HEK293 (cell line): ENCODE measurements at regions not wholly inside any gene's neighbourhood (a gene's known extent, or its start where the extent isn't known, plus 50 kb on each side); places are given as distances from the start of the nearest gene placed in this dataset.

Experiments
- CTCF ChIA-PET: fragments of 350-600 bp; formaldehyde crosslinking; extraction: SDS; loops from one replicate; lab custom pipeline; 2021; ENCODE audit warnings: antibody characterized with exemption; lab: Yijun Ruan, JAX
- POLR2A ChIA-PET: fragments of 300-600 bp; formaldehyde crosslinking; extraction: SDS; loops from one replicate; lab custom pipeline; 2020; ENCODE audit warnings: antibody characterized with exemption, inconsistent platforms; lab: Yijun Ruan, JAX
- H3K27ac ChIP-seq: fragments of 200-500 bp; sonication (Bioruptor generic); 2 replicates; pipeline ENCODE4 v1.5.1; 2014; ENCODE audit warnings: low read depth, low read length, control low read depth, inconsistent platforms; ENCODE audit errors: extremely low read depth
- H3K36me3 ChIP-seq, 2 experiments: fragments of 200-500 bp in 1 of 2; sonication (Bioruptor generic) in 1 of 2; 1 replicate in 1 of 2; 2 replicates in 1 of 2; pipeline ENCODE4 v1.5.1; 2014 to 2017; ENCODE audit warnings: inconsistent platforms in 2 of 2, low read length in 2 of 2; ENCODE audit not compliant: control insufficient read depth in 2 of 2, insufficient read depth in 1 of 2
- H3K4me1 ChIP-seq: fragments of 200-500 bp; sonication (Bioruptor generic); 2 replicates; pipeline ENCODE4 v1.5.1; 2014; ENCODE audit warnings: mild to moderate bottlenecking, low read length, inconsistent platforms; ENCODE audit not compliant: control insufficient read depth, insufficient read depth
- H3K4me3 ChIP-seq: 2 replicates; pipeline ENCODE4 v1.5.1; 2011; ENCODE audit warnings: low read depth, mild to moderate bottlenecking, control low read depth, low read length, moderate library complexity
- H3K9me3 ChIP-seq: fragments of 200-500 bp; sonication (Bioruptor generic); 2 replicates; pipeline ENCODE4 v1.5.1; 2014; ENCODE audit warnings: low read depth, low read length, inconsistent platforms; ENCODE audit not compliant: control insufficient read depth, insufficient read depth
- CTCF ChIP-seq: fragments of 450-650 bp; formaldehyde crosslinking; IDR thresholded peaks from 2 replicates; pipeline ENCODE4 v1.5.1; 2016; ENCODE audit warnings: missing biosample characterization, missing genetic modification characterization
- FEZF1 ChIP-seq: fragments of 450-650 bp; formaldehyde crosslinking; IDR thresholded peaks from 2 replicates; pipeline ENCODE4 v1.5.1; 2016; ENCODE audit warnings: missing biosample characterization, missing genetic modification characterization
- HIC1 ChIP-seq: fragments of 450-650 bp; formaldehyde crosslinking; IDR thresholded peaks from 2 replicates; pipeline ENCODE4 v1.5.1; 2016; ENCODE audit warnings: missing biosample characterization, missing genetic modification characterization
- KLF1 ChIP-seq: fragments of 450-650 bp; formaldehyde crosslinking; IDR thresholded peaks from 2 replicates; pipeline ENCODE4 v1.5.1; 2016; ENCODE audit warnings: missing biosample characterization, missing genetic modification characterization
- PRDM4 ChIP-seq: fragments of 450-650 bp; formaldehyde crosslinking; IDR thresholded peaks from 2 replicates; pipeline ENCODE4 v1.5.1; 2017; ENCODE audit warnings: missing biosample characterization, missing genetic modification characterization
- ZBTB20 ChIP-seq: fragments of 450-650 bp; formaldehyde crosslinking; IDR thresholded peaks from 2 replicates; pipeline ENCODE4 v1.5.1; 2016; ENCODE audit warnings: missing biosample characterization, missing genetic modification characterization
- ZFP69B ChIP-seq: fragments of 450-650 bp; formaldehyde crosslinking; IDR thresholded peaks from 2 replicates; pipeline ENCODE4 v1.5.1; 2016; ENCODE audit warnings: missing biosample characterization, missing genetic modification characterization
- ZNF10 ChIP-seq: fragments of 450-650 bp; formaldehyde crosslinking; IDR thresholded peaks from 2 replicates; pipeline ENCODE4 v1.5.1; 2017; ENCODE audit warnings: missing biosample characterization, missing genetic modification characterization
- ZNF214 ChIP-seq: fragments of 450-650 bp; formaldehyde crosslinking; IDR thresholded peaks from 2 replicates; pipeline ENCODE4 v1.5.1; 2017; ENCODE audit warnings: missing biosample characterization, mild to moderate bottlenecking, missing genetic modification characterization, borderline replicate concordance
- ZNF221 ChIP-seq: fragments of 450-650 bp; formaldehyde crosslinking; IDR thresholded peaks from 2 replicates; pipeline ENCODE4 v1.5.1; 2017; ENCODE audit warnings: missing biosample characterization, missing genetic modification characterization, borderline replicate concordance
- ZNF223 ChIP-seq: fragments of 450-650 bp; formaldehyde crosslinking; IDR thresholded peaks from 2 replicates; pipeline ENCODE4 v1.5.1; 2016; ENCODE audit warnings: missing biosample characterization, missing genetic modification characterization
- ZNF274 ChIP-seq, 2 experiments: fragments of 200-500 bp in 1 of 2; fragments of 450-650 bp in 1 of 2; sonication (Bioruptor generic) in 1 of 2; formaldehyde crosslinking in 1 of 2; IDR thresholded peaks; 2 replicates each; pipeline versions ENCODE4 v1.5.1 to v1.6.1; 2014 to 2016; ENCODE audit warnings: borderline replicate concordance in 1 of 2, inconsistent platforms in 1 of 2, low read length in 1 of 2, missing biosample characterization in 1 of 2, missing genetic modification characterization in 1 of 2
- ZNF391 ChIP-seq: fragments of 450-650 bp; formaldehyde crosslinking; IDR thresholded peaks from 2 replicates; pipeline ENCODE4 v1.5.1; 2016; ENCODE audit warnings: low read depth, missing biosample characterization, missing genetic modification characterization, borderline replicate concordance
- ZNF510 ChIP-seq: fragments of 450-650 bp; formaldehyde crosslinking; IDR thresholded peaks from 2 replicates; pipeline ENCODE4 v1.5.1; 2018; ENCODE audit warnings: mild to moderate bottlenecking, missing genetic modification characterization, missing biosample characterization; ENCODE audit not compliant: insufficient replicate concordance
- ZNF585B ChIP-seq: fragments of 450-650 bp; formaldehyde crosslinking; IDR thresholded peaks from 2 replicates; pipeline ENCODE4 v1.5.1; 2016; ENCODE audit warnings: missing biosample characterization, missing genetic modification characterization
- ZNF621 ChIP-seq: fragments of 450-650 bp; formaldehyde crosslinking; IDR thresholded peaks from 2 replicates; pipeline ENCODE4 v1.5.1; 2017; ENCODE audit warnings: missing biosample characterization, missing genetic modification characterization
- ZNF623 ChIP-seq: fragments of 450-650 bp; formaldehyde crosslinking; IDR thresholded peaks from 2 replicates; pipeline ENCODE4 v1.5.1; 2016; ENCODE audit warnings: missing biosample characterization, missing genetic modification characterization
- ZNF768 ChIP-seq: fragments of 450-650 bp; formaldehyde crosslinking; IDR thresholded peaks from 2 replicates; pipeline ENCODE4 v1.5.1; 2018; ENCODE audit warnings: missing biosample characterization, mild to moderate bottlenecking, missing genetic modification characterization
- ZNF785 ChIP-seq: fragments of 450-650 bp; formaldehyde crosslinking; IDR thresholded peaks from 2 replicates; pipeline ENCODE4 v1.5.1; 2016; ENCODE audit warnings: missing biosample characterization, missing genetic modification characterization
- ZNF830 ChIP-seq: fragments of 450-650 bp; IDR thresholded peaks from 2 replicates; pipeline ENCODE4 v1.5.0; 2018; ENCODE audit warnings: missing biosample characterization, missing genetic modification characterization, low read depth, mild to moderate bottlenecking, moderate library complexity
- ZSCAN30 ChIP-seq: fragments of 450-650 bp; IDR thresholded peaks from 2 replicates; pipeline ENCODE4 v1.5.1; 2018; ENCODE audit warnings: missing biosample characterization, mild to moderate bottlenecking, missing genetic modification characterization, moderate library complexity
- ZXDB ChIP-seq: fragments of 450-650 bp; formaldehyde crosslinking; IDR thresholded peaks from 2 replicates; pipeline ENCODE4 v1.5.1; 2016; ENCODE audit warnings: missing biosample characterization, missing genetic modification characterization

GRCh38 chr3:30169487-30169886 lies 436.9 kb upstream of the TGFBR2 start:
- H3K27ac ChIP-seq = no peak overlapping the region
- H3K9me3 ChIP-seq = no peaks in the 10 kb centered on the region
- no peak overlapping the region for H3K4me3 ChIP-seq
- TF ChIP-seq ZNF585B (tag by site-specific recombination) = no peak
- no peak for TF ChIP-seq HIC1 (tag by site-specific recombination)
- TF ChIP-seq ZXDB = no peak
- no peak for TF ChIP-seq KLF1 (tag by site-specific recombination)
- no peak for TF ChIP-seq CTCF (tag by site-specific recombination)
- no peaks in the 10 kb centered on the region for H3K36me3 ChIP-seq
- no peaks in the 10 kb centered on the region; the same call in 1 of the 2 replicates for H3K4me1 ChIP-seq
- POLR2A ChIA-PET = no interaction called here
- CTCF ChIA-PET = no interaction called here

GRCh38 chr3:30170681-30171438 lies 435.5 kb upstream of the TGFBR2 start:
- Histone ChIP-seq H3K4me1 (no peaks in the 10 kb centered on the region; the same call in 1 of the 2 replicates), H3K9me3 (no peaks in the 10 kb centered on the region), H3K36me3 (no peaks in the 10 kb centered on the region), H3K4me3 (no peak overlapping the region), H3K27ac (no peak overlapping the region)
- CTCF ChIA-PET = no interaction called here
- POLR2A ChIA-PET = no interaction called here
- TF ChIP-seq ZNF830 (no peak), ZNF214 (tag by site-specific recombination) (no peak), ZNF510 (tag by site-specific recombination) (no peak), ZNF623 (tag by site-specific recombination) (no peak), ZNF768 (tag by site-specific recombination) (no peak), ZSCAN30 (tag by site-specific recombination) (no peak), ZNF785 (tag by site-specific recombination) (no peak), ZBTB20 (no peak), ZNF10 (tag by site-specific recombination) (no peak)

GRCh38 chr3:30174357-30174756 lies 432.0 kb upstream of the TGFBR2 start:
- Histone ChIP-seq H3K36me3 (no peaks in the 10 kb centered on the region), H3K4me1 (no peaks in the 10 kb centered on the region; the same call in 1 of the 2 replicates), H3K27ac (no peak overlapping the region), H3K9me3 (no peaks in the 10 kb centered on the region), H3K4me3 (no peak overlapping the region)
- TF ChIP-seq FEZF1 (tag by site-specific recombination) (no peak), ZFP69B (no peak), ZNF621 (tag by site-specific recombination) (no peak), ZNF391 (tag by site-specific recombination) (no peak), ZNF221 (no peak), ZNF274 (IDR thresholded peaks at IDR 0.05; ENCODE audit: low read length) (no peak), ZNF274 (tag by site-specific recombination; IDR thresholded peaks at IDR 0.05; ENCODE audit: borderline replicate concordance) (no peak), PRDM4 (tag by site-specific recombination) (no peak), ZNF223 (tag by site-specific recombination) (no peak)
- POLR2A ChIA-PET = no interaction called here
- CTCF ChIA-PET = no interaction called here
